ENCODE measurements at regions not wholly inside any gene's neighbourhood (a gene's known extent, or its start where the extent isn't known, plus 50 kb on each side); places are given as distances from the start of the nearest gene placed in this dataset.

GRCh38 chr16:82345318-82345717, 175.3 kb upstream of the MPHOSPH6 start:
- TF ChIP-seq CTCF (IDR thresholded peaks at IDR 0.05 in 8 of 11, conservative IDR thresholded peaks at IDR 0.05 in 3 of 11) = no peak
- TF ChIP-seq POLR2AphosphoS5 (IDR thresholded peaks at IDR 0.05) = no peak
